DOHH2 (cell line): ENCODE measurements at regions not wholly inside any gene's neighbourhood (a gene's known extent, or its start where the extent isn't known, plus 50 kb on each side); places are given as distances from the start of the nearest gene placed in this dataset.

Experiments used
- CTCF ChIP-seq: fragments of 200-600 bp; sonication (generic); IDR thresholded peaks from one replicate; pipeline ENCODE4 v1.5.1; 2014; ENCODE audit warnings: antibody characterized with exemption, mild to moderate bottlenecking, low read depth, low read length; ENCODE audit not compliant: poor library complexity, severe bottlenecking
- EZH2phosphoT487 ChIP-seq: fragments of 200-600 bp; sonication (generic); IDR thresholded peaks from 2 replicates; pipeline ENCODE4 v1.6.1; 2017; ENCODE audit warnings: borderline replicate concordance, mild to moderate bottlenecking, antibody characterized with exemption, low read length, moderate library complexity, mixed read lengths

- TF ChIP-seq CTCF (no peak), EZH2phosphoT487 (no peak)
Measured at GRCh38 chr9:3730511-3730922, 204.7 kb upstream of the RFX3 start.
